GM19395 (cell line): ENCODE measurements at regions not wholly inside any gene's neighbourhood (a gene's known extent, or its start where the extent isn't known, plus 50 kb on each side); places are given as distances from the start of the nearest gene placed in this dataset.
"Not testable (repeated sequence)": the region's sequence is repeated elsewhere in the genome, so short reads cannot be mapped to it uniquely, and the experiment has no call there.

Experiments
- ATAC-seq: cut with Tn5 transposase; IDR thresholded peaks from one replicate; pipeline ENCODE4 v1.9.1; 2021; ENCODE audit warnings: mild to moderate bottlenecking, moderate library complexity; ENCODE audit not compliant: unreplicated experiment

GRCh38 chr6:101013612-101014195, 132.6 kb upstream of the ASCC3 start:
- no peak for ATAC-seq

- no peak for ATAC-seq
These were observed 134.4 kb upstream of the ASCC3 start for GRCh38 chr6:101015541-101015940.

GRCh38 chr6:101016163-101016562, 135.0 kb upstream of the ASCC3 start:
- no peak for ATAC-seq

- no peak for ATAC-seq
These were observed 137.0 kb upstream of the ASCC3 start for GRCh38 chr6:101018157-101018556.

DNA sequence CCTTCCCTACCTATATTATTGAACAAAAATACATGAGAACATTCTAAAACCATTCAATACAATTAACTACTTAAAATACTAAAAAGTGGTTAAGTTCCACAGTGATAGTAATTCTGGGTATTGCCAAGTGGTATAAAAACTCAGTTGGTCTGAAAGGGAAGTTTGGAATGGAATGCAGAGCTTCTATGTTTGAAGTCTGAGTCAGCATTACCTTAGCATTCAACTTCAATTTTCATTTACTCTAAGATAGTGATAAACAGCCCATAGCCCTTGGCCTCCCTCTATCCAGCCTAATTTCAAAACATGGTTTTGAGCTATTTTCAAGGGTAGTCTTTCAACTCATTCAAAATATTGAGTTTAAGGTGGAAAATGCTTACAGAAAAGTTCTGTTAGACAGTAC, 140.4 kb upstream of the ASCC3 start:
- ATAC-seq = no peak

- ATAC-seq = no peak
These were observed 161.8 kb upstream of the ASCC3 start for GRCh38 chr6:101042966-101043365.

DNA sequence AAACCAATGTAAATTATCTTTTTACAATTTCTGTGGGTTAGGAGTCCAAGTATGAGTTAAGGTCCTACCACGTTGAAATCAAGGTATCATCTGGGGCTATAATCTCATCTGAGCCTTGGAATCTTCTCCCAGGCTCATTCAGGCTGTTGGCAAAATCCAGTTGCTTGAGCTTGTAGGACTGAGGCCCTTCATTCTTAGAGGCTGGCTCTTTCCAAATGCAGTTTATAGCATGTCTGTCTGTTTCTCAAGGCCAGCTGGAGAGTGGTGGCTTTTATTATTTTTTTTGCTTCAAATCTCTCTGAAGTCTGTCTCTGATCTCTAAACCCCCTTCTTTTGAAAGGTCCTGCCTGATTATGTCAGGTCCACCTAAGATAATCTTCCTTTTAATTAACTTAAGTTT, 177.2 kb upstream of the ASCC3 start:
- ATAC-seq = no peak

DNA sequence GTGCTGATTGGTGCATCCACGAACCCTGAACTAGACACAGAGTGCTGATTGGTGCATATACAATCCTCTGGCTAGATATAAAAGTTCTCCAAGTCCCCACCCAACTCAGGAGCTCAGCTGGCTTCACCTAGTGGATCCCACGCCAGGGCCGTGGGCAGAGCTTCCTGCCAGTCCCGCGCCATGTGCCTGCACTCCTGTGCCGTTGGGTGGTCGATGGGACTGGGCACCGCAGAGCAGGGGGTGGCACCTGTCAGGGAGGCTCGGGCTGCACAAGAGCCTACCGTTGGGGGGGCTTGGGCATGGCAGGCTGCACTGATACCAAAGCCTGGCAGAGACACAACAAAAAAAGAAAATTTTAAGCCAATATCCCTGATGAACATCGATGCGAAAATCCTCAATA, 185.4 kb upstream of the ASCC3 start:
- ATAC-seq = no peak

- ATAC-seq = no peak
These were observed 188.2 kb upstream of the ASCC3 start for GRCh38 chr6:101069191-101069795.

- ATAC-seq = no peak
These were observed 189.0 kb upstream of the ASCC3 start for GRCh38 chr6:101070044-101070608.

GRCh38 chr6:101077344-101077743, 196.2 kb upstream of the ASCC3 start:
- ATAC-seq = no peak

GRCh38 chr6:101079696-101080270, 198.7 kb upstream of the ASCC3 start:
- ATAC-seq = no peak

GRCh38 chr6:101080597-101080996, 199.5 kb upstream of the ASCC3 start:
- no peak for ATAC-seq

DNA sequence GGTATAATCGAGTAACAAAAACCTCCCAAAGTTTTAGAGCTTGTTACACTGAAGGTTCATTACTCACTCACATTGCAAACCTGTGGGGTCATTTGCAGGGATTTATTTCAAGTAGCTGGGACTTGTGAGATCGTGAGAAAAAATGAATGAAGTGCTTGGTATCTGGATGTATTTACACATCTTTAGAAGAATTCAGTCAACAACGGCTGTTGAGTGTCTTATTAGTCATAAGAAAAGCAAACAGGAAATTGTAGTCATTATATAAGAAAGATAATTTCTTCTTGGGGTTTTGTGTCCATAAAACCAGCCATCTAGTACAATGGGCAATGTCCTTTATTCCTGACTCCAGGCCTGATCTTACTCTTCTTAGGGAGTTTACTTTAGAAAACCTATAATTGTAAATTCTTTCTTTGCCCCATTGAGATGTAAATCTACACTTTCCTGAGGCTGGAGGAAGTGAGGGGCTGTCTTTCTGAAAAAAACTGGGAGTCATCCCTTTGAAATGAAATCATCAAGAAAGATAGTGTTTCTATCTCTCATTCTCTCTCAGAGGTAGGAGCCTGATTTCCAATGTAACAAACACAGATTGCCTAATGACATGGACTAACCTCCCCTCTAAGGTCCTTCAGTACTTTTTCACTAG, 202.5 kb upstream of the ASCC3 start:
- ATAC-seq = no peak

DNA sequence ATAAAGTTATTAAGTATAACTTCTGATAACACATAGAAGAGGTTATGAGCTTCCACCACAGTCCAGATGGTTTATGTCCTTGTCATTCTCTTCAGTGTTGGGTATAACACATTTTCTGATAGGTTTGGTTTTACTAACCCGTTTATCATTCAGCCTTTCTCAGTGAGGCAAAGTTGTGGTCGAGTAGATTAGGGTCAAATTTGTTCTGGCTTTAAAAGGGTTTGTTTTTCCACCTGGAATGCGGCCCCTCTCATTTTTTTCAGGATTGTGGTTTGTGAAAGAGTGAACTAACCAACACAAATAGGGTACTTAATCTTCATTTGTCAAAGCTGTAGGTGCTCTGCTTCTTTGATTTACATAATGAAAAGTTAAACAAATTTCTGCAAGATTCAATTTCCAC, 204.2 kb upstream of the ASCC3 start:
- ATAC-seq = no peak

DNA sequence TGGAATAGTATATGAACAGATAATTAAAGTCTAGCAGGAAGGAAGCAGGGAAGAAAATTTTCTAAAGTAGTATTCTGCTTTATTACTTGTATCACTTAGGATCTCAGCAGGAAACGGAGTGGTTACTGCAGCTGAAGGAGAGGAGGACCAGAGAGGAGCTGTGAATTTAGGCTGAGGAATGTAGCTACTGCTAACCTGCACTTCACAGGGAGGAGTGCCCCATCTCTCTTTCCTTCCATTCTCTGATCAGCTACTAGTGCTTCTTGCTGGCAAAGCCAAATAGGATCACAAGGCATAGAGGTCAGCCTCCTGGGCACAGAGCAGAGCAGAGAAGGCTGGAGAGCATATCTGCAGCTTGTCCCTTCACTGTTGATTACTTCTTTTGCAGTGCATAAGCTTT, 205.3 kb upstream of the ASCC3 start:
- ATAC-seq = no peak

DNA sequence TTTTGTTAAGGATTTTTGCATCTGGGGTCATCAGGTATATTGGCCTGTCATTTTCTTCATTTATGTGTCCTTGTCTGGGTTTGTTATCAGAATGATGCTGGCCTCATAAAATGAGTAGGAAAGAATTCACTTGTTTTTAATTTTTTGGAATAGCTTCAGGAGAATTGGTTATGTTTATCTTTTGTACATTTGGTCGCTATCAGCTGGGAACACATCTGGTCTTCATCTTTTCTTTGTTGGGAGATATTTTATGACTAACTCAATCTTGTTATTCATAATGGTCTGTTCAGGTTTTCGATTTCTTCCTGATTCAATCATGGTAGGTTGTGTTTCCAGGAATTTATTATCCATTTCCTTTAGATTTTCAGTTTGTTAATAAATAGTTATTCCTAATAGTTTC, 207.5 kb upstream of the ASCC3 start:
- no peak for ATAC-seq

- ATAC-seq = no peak
These were observed 208.5 kb upstream of the ASCC3 start for GRCh38 chr6:101089640-101090039.

GRCh38 chr6:101090281-101090680, 209.2 kb upstream of the ASCC3 start:
- no peak for ATAC-seq

DNA sequence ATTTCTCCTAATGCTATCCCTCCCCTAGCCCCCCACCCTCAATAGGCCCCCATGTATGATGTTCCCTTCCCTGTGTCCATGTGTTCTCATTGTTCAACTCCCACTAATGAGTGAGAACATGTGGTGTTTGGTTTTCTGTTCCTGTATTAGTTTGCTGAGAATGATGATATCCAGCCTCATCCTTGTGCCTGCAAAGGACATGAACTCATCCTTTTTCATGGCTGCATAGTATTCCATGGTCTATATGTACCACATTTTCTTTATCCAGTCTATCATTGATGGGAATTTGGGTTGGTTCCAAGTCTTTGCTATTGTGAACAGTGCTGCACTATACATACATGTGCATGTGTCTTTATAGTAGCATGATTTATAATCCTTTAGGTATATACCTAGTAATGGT, 217.5 kb upstream of the ASCC3 start:
- not testable (repeated sequence) for ATAC-seq

GRCh38 chr6:101102702-101103101, 221.6 kb upstream of the ASCC3 start:
- ATAC-seq = no peak

DNA sequence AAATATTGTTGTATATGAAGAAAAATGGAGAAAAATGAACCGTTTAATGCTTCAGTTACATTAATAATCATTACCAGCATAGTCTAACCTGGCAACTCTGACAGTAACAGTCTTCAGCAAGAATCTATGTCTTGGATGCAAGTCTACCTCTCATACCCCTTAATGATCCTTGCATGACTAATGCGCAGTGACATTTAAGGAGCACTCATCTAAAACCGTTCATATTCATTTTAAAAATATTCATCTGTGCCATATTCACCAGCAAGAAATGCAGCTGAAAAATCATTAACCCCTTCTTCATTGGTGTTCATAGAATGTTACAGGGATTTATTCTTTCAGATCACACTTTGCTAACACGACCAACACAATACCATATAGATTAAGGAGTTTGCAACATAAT, 227.2 kb upstream of the ASCC3 start:
- no peak for ATAC-seq
